Calu3 (cell line): ENCODE measurements at regions not wholly inside any gene's neighbourhood (a gene's known extent, or its start where the extent isn't known, plus 50 kb on each side); places are given as distances from the start of the nearest gene placed in this dataset.
A peak's percentile ranks its signal among the peaks of the same experiment; 100 is the strongest.

Experiments used
- BruUV-seq: library from RNA; stranded (reverse); fragments of 400-500 nt; replicated peaks from 2 replicates; lab custom pipeline; 2021; lab: Mats Ljungman, UMichigan
- CTCF ChIA-PET: fragments of 300-600 bp; sonication (Branson Sonifier 250); formaldehyde crosslinking; loops from one replicate; lab custom pipeline; 2022; ENCODE audit warnings: antibody characterized with exemption; lab: Charles Lee
- DNase-seq: peaks from one replicate; pipeline ENCODE4 v3.0.0; 2022
- H3K27ac Mint-ChIP-seq: one replicate; pipeline ENCODE4 v1.8.0; 2022; ENCODE audit warnings: mixed read lengths; ENCODE audit not compliant: unreplicated experiment
- H3K27me3 Mint-ChIP-seq: one replicate; pipeline ENCODE4 v1.8.0; 2022; ENCODE audit warnings: mixed read lengths; ENCODE audit not compliant: unreplicated experiment
- H3K36me3 Mint-ChIP-seq: one replicate; pipeline ENCODE4 v1.8.0; 2022; ENCODE audit warnings: mild to moderate bottlenecking, moderate library complexity, mixed read lengths; ENCODE audit not compliant: insufficient read depth, unreplicated experiment
- H3K4me1 Mint-ChIP-seq: one replicate; pipeline ENCODE4 v1.8.0; 2022; ENCODE audit warnings: mild to moderate bottlenecking, low read depth, mixed read lengths; ENCODE audit not compliant: unreplicated experiment
- H3K4me3 Mint-ChIP-seq: one replicate; pipeline ENCODE4 v1.8.0; 2022; ENCODE audit warnings: mild to moderate bottlenecking, low read depth, moderate library complexity, mixed read lengths; ENCODE audit not compliant: unreplicated experiment
- H3K9me3 Mint-ChIP-seq: one replicate; pipeline ENCODE4 v1.8.0; 2022; ENCODE audit warnings: low read depth, mixed read lengths; ENCODE audit not compliant: unreplicated experiment
- CTCF ChIP-seq: fragments of 200-600 bp; IDR thresholded peaks from one replicate; pipeline ENCODE4 v1.8.0; 2022; ENCODE audit warnings: antibody characterized with exemption; ENCODE audit not compliant: unreplicated experiment
- intact Hi-C: fragments of 100-400 bp; cut with micrococcal nuclease; formaldehyde crosslinking; loops from one replicate; pipeline ENCODE4 v1.10.0; 2022; ENCODE audit not compliant: unreplicated experiment

- peaks cover 2% of the 10 kb centered on the region for H3K9me3 Mint-ChIP-seq
- BruUV-seq, result no TSS peak
- H3K4me3 Mint-ChIP-seq, result no peak overlapping the region
- no peaks in the 10 kb centered on the region for H3K27me3 Mint-ChIP-seq
- H3K4me1 Mint-ChIP-seq, result no peaks in the 10 kb centered on the region
- H3K27ac Mint-ChIP-seq, result no peak overlapping the region
- no peak for TF ChIP-seq CTCF
- no peaks in the 10 kb centered on the region for H3K36me3 Mint-ChIP-seq
- CTCF ChIA-PET, result interaction anchor here (0.5 to 0.7 kb wide), 2 partner anchors 1207 to 1342 kb away, joined by 3 read pairs; no protein-coding TSS in a partner anchor
- no peak for DNase-seq
- intact Hi-C loops, result loop anchor here (2.0 to 5.0 kb wide), 2 partner anchors 953 to 1226 kb away; no protein-coding TSS in a partner anchor
Measured at GRCh38 chr11:25733777-25734176, 598.2 kb upstream of the ANO3 start.

GRCh38 chr11:25734591-25735211 lies 597.2 kb upstream of the ANO3 start:
- no TSS peak for BruUV-seq
- Mint-ChIP-seq H3K4me1 (no peaks in the 10 kb centered on the region), H3K36me3 (no peaks in the 10 kb centered on the region), H3K9me3 (peaks cover 2% of the 10 kb centered on the region), H3K27ac (no peak overlapping the region), H3K4me3 (no peak overlapping the region), H3K27me3 (no peaks in the 10 kb centered on the region)
- peak; percentile 7 for DNase-seq
- CTCF ChIA-PET, result interaction anchor here (0.6 to 0.7 kb wide), 5 partner anchors 60 to 1900 kb away, joined by 3 to 7 read pairs (median 4); no protein-coding TSS in a partner anchor
- TF ChIP-seq CTCF, result peak; percentile 14
- intact Hi-C loops, result loop anchor here (2.0 to 5.0 kb wide), 2 partner anchors 954 to 1227 kb away; no protein-coding TSS in a partner anchor

- no peaks in the 10 kb centered on the region for H3K9me3 Mint-ChIP-seq
- no TSS peak for BruUV-seq
- CTCF ChIA-PET, result no interaction called here
- H3K4me3 Mint-ChIP-seq, result no peak overlapping the region
- H3K36me3 Mint-ChIP-seq, result no peaks in the 10 kb centered on the region
- DNase-seq, result no peak
- TF ChIP-seq CTCF, result no peak
- H3K27me3 Mint-ChIP-seq, result no peaks in the 10 kb centered on the region
- no peak overlapping the region for H3K27ac Mint-ChIP-seq
- H3K4me1 Mint-ChIP-seq, result no peaks in the 10 kb centered on the region
- intact Hi-C loops, result no loop called here
Measured at GRCh38 chr11:25737071-25737675, 594.8 kb upstream of the ANO3 start.

- intact Hi-C loops, result no loop called here
- H3K36me3 Mint-ChIP-seq, result no peaks in the 10 kb centered on the region
Measured at GRCh38 chr11:25741886-25742285, 590.0 kb upstream of the ANO3 start.

More at GRCh38 chr11:25741886-25742285, 590.0 kb upstream of the ANO3 start:
- Mint-ChIP-seq H3K27me3 (no peaks in the 10 kb centered on the region), H3K9me3 (no peaks in the 10 kb centered on the region), H3K27ac (no peak overlapping the region), H3K4me3 (no peak overlapping the region), H3K4me1 (no peaks in the 10 kb centered on the region)
- BruUV-seq, result no TSS peak
- no peak for TF ChIP-seq CTCF
- DNase-seq, result no peak
- CTCF ChIA-PET, result no interaction called here
